Fibroblast of lung (primary cell): ENCODE measurements at regions not wholly inside any gene's neighbourhood (a gene's known extent, or its start where the extent isn't known, plus 50 kb on each side); places are given as distances from the start of the nearest gene placed in this dataset.

Experiments
- EZH2 ChIP-seq: IDR thresholded peaks from 2 replicates; pipeline ENCODE4 v1.5.1; 2012; ENCODE audit warnings: low read length, control low read depth, mild to moderate bottlenecking; ENCODE audit errors: missing control alignments
- TF ChIP-seq, protein P1 (sequence below), 2 donors: IDR thresholded peaks in 1 of 2; conservative IDR thresholded peaks in 1 of 2; 1 replicate in 1 of 2; 2 replicates in 1 of 2; pipeline ENCODE4 v1.5.1; 2011 to 2012; ENCODE audit warnings: low read length in 2 of 2, control low read depth in 1 of 2, inconsistent platforms in 1 of 2, low read depth in 1 of 2, mild to moderate bottlenecking in 1 of 2

DNA sequence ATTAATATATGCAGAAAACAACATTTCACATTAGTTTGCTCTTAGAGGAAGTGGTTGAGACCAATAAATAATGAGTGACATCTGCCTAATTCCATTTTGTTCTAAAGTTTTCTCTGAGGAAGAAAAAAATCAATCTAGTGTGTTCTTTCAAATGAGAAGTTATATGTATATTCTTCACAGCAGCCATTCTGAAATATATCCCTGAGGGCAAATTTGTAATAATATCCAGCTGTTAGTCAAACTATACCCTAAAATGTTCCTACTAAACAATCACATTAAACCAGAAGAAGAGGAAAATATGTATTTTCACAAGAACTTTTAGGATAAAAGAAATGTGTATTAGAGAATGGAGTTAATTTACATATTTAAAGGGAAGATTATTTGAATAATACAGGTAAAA lies 375.1 kb upstream of the CDH19 start:
- TF ChIP-seq, protein P1, sequence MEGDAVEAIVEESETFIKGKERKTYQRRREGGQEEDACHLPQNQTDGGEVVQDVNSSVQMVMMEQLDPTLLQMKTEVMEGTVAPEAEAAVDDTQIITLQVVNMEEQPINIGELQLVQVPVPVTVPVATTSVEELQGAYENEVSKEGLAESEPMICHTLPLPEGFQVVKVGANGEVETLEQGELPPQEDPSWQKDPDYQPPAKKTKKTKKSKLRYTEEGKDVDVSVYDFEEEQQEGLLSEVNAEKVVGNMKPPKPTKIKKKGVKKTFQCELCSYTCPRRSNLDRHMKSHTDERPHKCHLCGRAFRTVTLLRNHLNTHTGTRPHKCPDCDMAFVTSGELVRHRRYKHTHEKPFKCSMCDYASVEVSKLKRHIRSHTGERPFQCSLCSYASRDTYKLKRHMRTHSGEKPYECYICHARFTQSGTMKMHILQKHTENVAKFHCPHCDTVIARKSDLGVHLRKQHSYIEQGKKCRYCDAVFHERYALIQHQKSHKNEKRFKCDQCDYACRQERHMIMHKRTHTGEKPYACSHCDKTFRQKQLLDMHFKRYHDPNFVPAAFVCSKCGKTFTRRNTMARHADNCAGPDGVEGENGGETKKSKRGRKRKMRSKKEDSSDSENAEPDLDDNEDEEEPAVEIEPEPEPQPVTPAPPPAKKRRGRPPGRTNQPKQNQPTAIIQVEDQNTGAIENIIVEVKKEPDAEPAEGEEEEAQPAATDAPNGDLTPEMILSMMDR (conservative IDR thresholded peaks at IDR 0.05 in 1 of 2, IDR thresholded peaks at IDR 0.05 in 1 of 2; ENCODE audit: low read depth in 1 of 2, low read length in 2 of 2) = no peak
- no peak for TF ChIP-seq EZH2
